A673 (cell line): ENCODE measurements at regions not wholly inside any gene's neighbourhood (a gene's known extent, or its start where the extent isn't known, plus 50 kb on each side); places are given as distances from the start of the nearest gene placed in this dataset.
"Not testable (repeated sequence)": the region's sequence is repeated elsewhere in the genome, so short reads cannot be mapped to it uniquely, and the experiment has no call there.

Source experiments
- BruUV-seq: library from RNA; stranded (reverse); fragments of 400-500 nt; replicated peaks from 2 replicates; lab custom pipeline; 2021; lab: Mats Ljungman, UMichigan
- CTCF ChIA-PET: fragments of 300-600 bp; sonication (Branson Sonifier 250); formaldehyde crosslinking; loops from one replicate; lab custom pipeline; 2022; ENCODE audit warnings: antibody characterized with exemption; lab: Charles Lee
- POLR2A ChIA-PET: fragments of 300-600 bp; sonication (Branson Sonifier 250); formaldehyde crosslinking; loops from one replicate; lab custom pipeline; 2022; ENCODE audit warnings: antibody characterized with exemption; ENCODE audit not compliant: low non-redundant PET; lab: Charles Lee
- DNase-seq: peaks from one replicate; pipeline ENCODE4 v3.0.0-alpha.2; 2015; ENCODE audit warnings: low spot score
- H3K27ac ChIP-seq: fragments of 200-600 bp; sonication (generic); 2 replicates; pipeline ENCODE4 v1.5.1; 2016; ENCODE audit warnings: mixed run types, low read depth, mild to moderate bottlenecking, mixed read lengths, antibody characterized with exemption, low read length; ENCODE audit not compliant: poor library complexity, severe bottlenecking
- H3K27me3 ChIP-seq: fragments of 200-600 bp; sonication (generic); replicated peaks from 2 replicates; pipeline ENCODE4 v1.6.1; 2017; ENCODE audit warnings: mixed run types, low read depth, mild to moderate bottlenecking, mixed read lengths, antibody characterized with exemption, low read length; ENCODE audit not compliant: insufficient read depth, poor library complexity
- H3K36me3 ChIP-seq: fragments of 200-600 bp; sonication (generic); 2 replicates; pipeline ENCODE4 v1.6.1; 2016; ENCODE audit warnings: mixed run types, mild to moderate bottlenecking, mixed read lengths, antibody characterized with exemption, low read length; ENCODE audit not compliant: insufficient read depth, poor library complexity, severe bottlenecking
- H3K4me1 ChIP-seq: fragments of 200-600 bp; sonication (generic); 2 replicates; pipeline ENCODE4 v1.6.1; 2017; ENCODE audit warnings: mixed run types, mild to moderate bottlenecking, mixed read lengths, antibody characterized with exemption, low read length; ENCODE audit not compliant: insufficient read depth, poor library complexity, severe bottlenecking
- H3K4me3 ChIP-seq: fragments of 200-600 bp; sonication (generic); 2 replicates; pipeline ENCODE4 v1.5.1; 2016; ENCODE audit warnings: low read depth, mixed run types, mild to moderate bottlenecking, mixed read lengths, low read length; ENCODE audit not compliant: poor library complexity, severe bottlenecking
- H3K9me3 ChIP-seq: fragments of 200-600 bp; sonication (generic); 2 replicates; pipeline ENCODE4 v1.6.1; 2016; ENCODE audit warnings: mixed run types, low read depth, mild to moderate bottlenecking, mixed read lengths, antibody characterized with exemption, low read length; ENCODE audit not compliant: poor library complexity, severe bottlenecking
- CTCF ChIP-seq: fragments of 300-800, 200-600 bp; sonication (generic); conservative IDR thresholded peaks from 2 replicates; pipeline ENCODE4 v1.5.1; 2017; ENCODE audit warnings: low read depth, mild to moderate bottlenecking, antibody characterized with exemption, low read length, moderate library complexity, mixed read lengths
- EZH2 ChIP-seq: fragments of 200-600 bp; sonication (generic); IDR thresholded peaks from 2 replicates; pipeline ENCODE4 v1.6.1; 2017; ENCODE audit warnings: borderline replicate concordance, low read depth, mild to moderate bottlenecking, mixed read lengths, antibody characterized with exemption, low read length; ENCODE audit not compliant: poor library complexity, severe bottlenecking
- intact Hi-C: fragments of 100-400 bp; cut with micrococcal nuclease; formaldehyde crosslinking; loops from one replicate; pipeline ENCODE4 v1.10.0; 2022; ENCODE audit not compliant: unreplicated experiment

- peak; percentile 74 for DNase-seq
- POLR2A ChIA-PET: interaction anchor here (1.2 kb wide), 1 partner anchor 12 kb away, joined by 3 read pairs; no protein-coding TSS in a partner anchor
- TF ChIP-seq EZH2: no peak
- no peak for TF ChIP-seq CTCF
- BruUV-seq: no TSS peak
- CTCF ChIA-PET: interaction anchor here (0.5 kb wide), 1 partner anchor 571 kb away, joined by 4 read pairs; no protein-coding TSS in a partner anchor
- no peaks in the 10 kb centered on the region for H3K27me3 ChIP-seq
- H3K9me3 ChIP-seq: peaks cover 7% of the 10 kb centered on the region
- no peak overlapping the region for H3K4me3 ChIP-seq
- H3K4me1 ChIP-seq: peaks cover 9% of the 10 kb centered on the region
- no peaks in the 10 kb centered on the region for H3K36me3 ChIP-seq
- intact Hi-C loops: no loop called here
- H3K27ac ChIP-seq: no peak overlapping the region
Measured at GRCh38 chr2:181790716-181791649, 100.5 kb upstream of the ITPRID2 start.

- TF ChIP-seq CTCF (no peak), EZH2 (no peak)
- no peak for DNase-seq
- intact Hi-C loops: no loop called here
- Histone ChIP-seq H3K27ac (no peak overlapping the region), H3K36me3 (no peaks in the 10 kb centered on the region), H3K4me3 (no peak overlapping the region), H3K4me1 (peaks cover 8% of the 10 kb centered on the region), H3K27me3 (no peaks in the 10 kb centered on the region), H3K9me3 (peaks cover 7% of the 10 kb centered on the region)
- no TSS peak for BruUV-seq
- CTCF ChIA-PET: no interaction called here
- POLR2A ChIA-PET: no interaction called here
Measured at GRCh38 chr2:181792906-181793305, 98.6 kb upstream of the ITPRID2 start.

- Histone ChIP-seq H3K27me3 (no peaks in the 10 kb centered on the region), H3K4me1 (no peaks in the 10 kb centered on the region), H3K9me3 (peaks cover 3% of the 10 kb centered on the region), H3K27ac (no peak overlapping the region), H3K36me3 (no peaks in the 10 kb centered on the region), H3K4me3 (no peak overlapping the region)
- intact Hi-C loops: no loop called here
- BruUV-seq: no TSS peak
- CTCF ChIA-PET: no interaction called here
- POLR2A ChIA-PET: no interaction called here
- TF ChIP-seq CTCF (no peak), EZH2 (no peak)
- DNase-seq: no peak
Measured at GRCh38 chr2:181798022-181798421, 93.5 kb upstream of the ITPRID2 start.

- H3K36me3 ChIP-seq, CTCF ChIA-PET, H3K27me3 ChIP-seq, H3K9me3 ChIP-seq, intact Hi-C loops, BruUV-seq, H3K4me1 ChIP-seq, H3K27ac ChIP-seq, DNase-seq, H3K4me3 ChIP-seq, POLR2A ChIA-PET: not testable (repeated sequence)
Measured at GRCh38 chr2:181802300-181802699, 89.2 kb upstream of the ITPRID2 start.

GRCh38 chr2:181803903-181804799 lies 87.4 kb upstream of the ITPRID2 start:
- POLR2A ChIA-PET, H3K4me3 ChIP-seq, DNase-seq, CTCF ChIA-PET, intact Hi-C loops, H3K9me3 ChIP-seq, H3K36me3 ChIP-seq, H3K4me1 ChIP-seq, H3K27ac ChIP-seq, BruUV-seq, H3K27me3 ChIP-seq: not testable (repeated sequence)
